ENCODE measurements at regions not wholly inside any gene's neighbourhood (a gene's known extent, or its start where the extent isn't known, plus 50 kb on each side); places are given as distances from the start of the nearest gene placed in this dataset.
A peak's percentile ranks its signal among the peaks of the same experiment; 100 is the strongest.

GRCh38 chr21:35624901-35625300 is 435.4 kb downstream of the SETD4 start:
- TF ChIP-seq CTCF (IDR thresholded peaks at IDR 0.05; ENCODE audit: extremely low read depth, missing control alignments) = no peak
- DNase-seq (ENCODE audit: low spot score) = no peak

DNA sequence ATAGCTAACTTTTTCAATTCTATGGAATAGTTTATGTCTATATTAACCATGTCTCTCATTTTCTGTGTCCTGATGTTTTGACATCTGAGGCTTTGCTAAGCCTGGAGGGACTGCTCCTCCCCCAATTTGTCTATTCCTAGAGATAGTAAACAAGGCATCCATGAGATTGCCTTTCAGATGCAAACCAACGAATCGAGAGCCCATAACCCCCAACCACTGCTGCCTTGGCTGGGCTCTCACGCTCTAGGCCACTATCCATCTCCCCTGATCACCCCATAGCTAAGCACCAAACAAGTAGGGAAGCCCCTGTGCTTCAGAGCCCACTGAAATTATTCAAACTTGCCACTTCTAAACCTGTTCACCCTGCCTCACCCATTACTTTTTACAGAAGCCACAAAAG is 437.7 kb downstream of the SETD4 start:
- TF ChIP-seq CTCF (IDR thresholded peaks at IDR 0.05; ENCODE audit: extremely low read depth, missing control alignments) = no peak

DNA sequence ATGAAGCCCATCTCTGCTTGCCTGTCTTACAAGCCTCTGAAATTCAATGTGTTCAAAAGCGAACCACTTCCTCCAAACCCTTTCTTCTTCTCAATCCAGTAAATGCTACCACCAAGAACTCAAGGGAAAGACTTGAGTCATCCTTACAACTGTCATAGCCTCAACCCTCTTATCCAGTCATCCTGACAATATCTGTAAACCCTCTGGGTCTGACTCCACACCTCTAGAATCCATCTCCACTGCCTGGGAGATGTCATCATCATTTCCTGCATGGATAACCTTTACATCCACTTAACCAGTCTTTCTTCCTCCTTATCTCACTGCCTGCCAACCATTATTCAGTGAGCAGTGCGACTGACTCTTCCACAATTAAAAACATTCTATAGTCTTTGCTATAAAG is 441.1 kb downstream of the SETD4 start:
- DNase-seq (ENCODE audit: low spot score) = no peak
- no peak for TF ChIP-seq CTCF (IDR thresholded peaks at IDR 0.05; ENCODE audit: extremely low read depth, missing control alignments)

More for the DNA sequence above, 437.7 kb downstream of the SETD4 start:
- DNase-seq (ENCODE audit: low spot score) = no peak

- no peak for TF ChIP-seq CTCF (IDR thresholded peaks at IDR 0.05; ENCODE audit: extremely low read depth, missing control alignments)
- no peak for DNase-seq (ENCODE audit: low spot score)
These were observed 442.8 kb downstream of the SETD4 start for GRCh38 chr21:35617491-35617890.

- no peak for DNase-seq (ENCODE audit: low spot score)
- TF ChIP-seq CTCF (IDR thresholded peaks at IDR 0.05; ENCODE audit: extremely low read depth, missing control alignments) = peak; percentile 39
These were observed 444.2 kb downstream of the SETD4 start for GRCh38 chr21:35616090-35616489.

- no peak for TF ChIP-seq CTCF (IDR thresholded peaks at IDR 0.05; ENCODE audit: extremely low read depth, missing control alignments)
- no peak for DNase-seq (ENCODE audit: low spot score)
These were observed 445.0 kb downstream of the SETD4 start for GRCh38 chr21:35615325-35615724.

DNA sequence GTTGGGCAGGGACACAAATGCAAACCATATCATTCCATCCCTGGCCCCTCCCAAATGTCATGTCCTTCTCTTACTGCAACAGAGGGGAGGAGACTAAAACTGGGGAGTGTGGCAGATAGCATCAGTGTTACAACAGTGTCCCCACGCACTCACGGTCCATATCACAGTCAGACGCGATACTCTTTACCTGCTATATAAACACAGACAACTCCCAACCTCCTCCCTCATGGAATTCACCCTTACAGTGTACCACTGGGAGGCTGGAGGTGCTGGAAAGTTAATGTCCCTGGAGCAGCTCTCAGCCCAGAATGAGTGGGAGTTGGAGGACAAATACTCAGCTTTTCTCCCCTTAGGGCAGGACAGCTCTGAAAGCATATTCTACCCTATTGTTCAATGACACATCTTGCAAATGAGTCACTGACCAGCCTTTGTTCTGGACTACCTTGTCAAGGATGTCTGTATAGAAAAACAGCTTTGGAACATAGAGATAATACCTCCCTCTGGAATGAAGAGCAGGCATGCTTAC is 445.9 kb downstream of the SETD4 start:
- no peak for DNase-seq (ENCODE audit: low spot score)
- no peak for TF ChIP-seq CTCF (IDR thresholded peaks at IDR 0.05; ENCODE audit: extremely low read depth, missing control alignments)
